Astrocyte (in vitro differentiated cells and primary cell): ENCODE measurements at regions not wholly inside any gene's neighbourhood (a gene's known extent, or its start where the extent isn't known, plus 50 kb on each side); places are given as distances from the start of the nearest gene placed in this dataset.

Experiments
- DNase-seq: peaks from one replicate; pipeline ENCODE4 v3.0.0-alpha.2; 2010; ENCODE audit warnings: low read depth
- FAIRE-seq: peaks from 2 replicates; lab custom pipeline; 2011; peaks lifted over from hg19 to GRCh38; lab: Jason Lieb, UNC
- H2AFZ ChIP-seq: 2 replicates; pipeline ENCODE4 v1.6.0; 2012; ENCODE audit warnings: low read depth, low read length, inconsistent platforms
- H3K27ac ChIP-seq: 2 replicates; pipeline ENCODE4 v1.5.1; 2011; ENCODE audit warnings: low read depth, low read length, inconsistent platforms
- H3K27me3 ChIP-seq: 2 replicates; pipeline ENCODE4 v1.6.0; 2011; ENCODE audit warnings: low read length, inconsistent platforms; ENCODE audit not compliant: insufficient read depth
- H3K36me3 ChIP-seq: 2 replicates; pipeline ENCODE4 v1.5.1; 2011; ENCODE audit warnings: low read length, inconsistent platforms; ENCODE audit not compliant: insufficient read depth
- H3K4me1 ChIP-seq: 2 replicates; pipeline ENCODE4 v1.5.1; 2011; ENCODE audit warnings: low read length, inconsistent platforms; ENCODE audit not compliant: insufficient read depth
- H3K4me2 ChIP-seq: 2 replicates; pipeline ENCODE4 v1.6.0; 2012; ENCODE audit warnings: low read length, inconsistent platforms
- H3K4me3 ChIP-seq: 2 replicates; pipeline ENCODE4 v1.5.1; 2011; ENCODE audit warnings: low read depth, mild to moderate bottlenecking, low read length, inconsistent platforms; ENCODE audit not compliant: insufficient read depth
- H3K79me2 ChIP-seq: 2 replicates; pipeline ENCODE4 v1.6.0; 2012; ENCODE audit warnings: mild to moderate bottlenecking, low read length, inconsistent platforms; ENCODE audit not compliant: insufficient read depth
- H3K9ac ChIP-seq: 2 replicates; pipeline ENCODE4 v1.6.0; 2012; ENCODE audit warnings: mild to moderate bottlenecking, low read length, inconsistent platforms
- H3K9me3 ChIP-seq: 2 replicates; pipeline ENCODE4 v1.5.1; 2012; ENCODE audit warnings: low read depth, mild to moderate bottlenecking, low read length, inconsistent platforms; ENCODE audit not compliant: insufficient read depth
- H4K20me1 ChIP-seq: 2 replicates; pipeline ENCODE4 v1.6.0; 2012; ENCODE audit warnings: low read length, inconsistent platforms; ENCODE audit not compliant: insufficient read depth
- H3K27ac Mint-ChIP-seq: one replicate; pipeline ENCODE4 v1.8.0; 2021; ENCODE audit warnings: mild to moderate bottlenecking, mixed read lengths; ENCODE audit not compliant: unreplicated experiment
- H3K27me3 Mint-ChIP-seq: one replicate; pipeline ENCODE4 v1.8.0; 2021; ENCODE audit warnings: low read depth, mixed read lengths; ENCODE audit not compliant: unreplicated experiment
- H3K36me3 Mint-ChIP-seq: one replicate; pipeline ENCODE4 v1.8.0; 2021; ENCODE audit warnings: low read depth, mixed read lengths; ENCODE audit not compliant: unreplicated experiment
- H3K4me1 Mint-ChIP-seq: one replicate; pipeline ENCODE4 v1.8.0; 2021; ENCODE audit warnings: low read depth, mixed read lengths; ENCODE audit not compliant: unreplicated experiment
- H3K4me3 Mint-ChIP-seq: one replicate; pipeline ENCODE4 v1.8.0; 2021; ENCODE audit warnings: mild to moderate bottlenecking, moderate library complexity, mixed read lengths; ENCODE audit not compliant: unreplicated experiment
- H3K9me3 Mint-ChIP-seq: one replicate; pipeline ENCODE4 v1.8.0; 2021; ENCODE audit warnings: mild to moderate bottlenecking, mixed read lengths; ENCODE audit not compliant: unreplicated experiment
- EZH2 ChIP-seq: IDR thresholded peaks from 2 replicates; pipeline ENCODE4 v1.6.1; 2012; ENCODE audit warnings: mild to moderate bottlenecking, low read length, inconsistent platforms; ENCODE audit not compliant: insufficient read depth
- TF ChIP-seq, protein P1 (sequence below): IDR thresholded peaks from 2 replicates; pipeline ENCODE4 v1.5.1; 2011; ENCODE audit warnings: low read depth, mild to moderate bottlenecking, inconsistent platforms, low read length, moderate library complexity; ENCODE audit not compliant: insufficient read depth

DNA sequence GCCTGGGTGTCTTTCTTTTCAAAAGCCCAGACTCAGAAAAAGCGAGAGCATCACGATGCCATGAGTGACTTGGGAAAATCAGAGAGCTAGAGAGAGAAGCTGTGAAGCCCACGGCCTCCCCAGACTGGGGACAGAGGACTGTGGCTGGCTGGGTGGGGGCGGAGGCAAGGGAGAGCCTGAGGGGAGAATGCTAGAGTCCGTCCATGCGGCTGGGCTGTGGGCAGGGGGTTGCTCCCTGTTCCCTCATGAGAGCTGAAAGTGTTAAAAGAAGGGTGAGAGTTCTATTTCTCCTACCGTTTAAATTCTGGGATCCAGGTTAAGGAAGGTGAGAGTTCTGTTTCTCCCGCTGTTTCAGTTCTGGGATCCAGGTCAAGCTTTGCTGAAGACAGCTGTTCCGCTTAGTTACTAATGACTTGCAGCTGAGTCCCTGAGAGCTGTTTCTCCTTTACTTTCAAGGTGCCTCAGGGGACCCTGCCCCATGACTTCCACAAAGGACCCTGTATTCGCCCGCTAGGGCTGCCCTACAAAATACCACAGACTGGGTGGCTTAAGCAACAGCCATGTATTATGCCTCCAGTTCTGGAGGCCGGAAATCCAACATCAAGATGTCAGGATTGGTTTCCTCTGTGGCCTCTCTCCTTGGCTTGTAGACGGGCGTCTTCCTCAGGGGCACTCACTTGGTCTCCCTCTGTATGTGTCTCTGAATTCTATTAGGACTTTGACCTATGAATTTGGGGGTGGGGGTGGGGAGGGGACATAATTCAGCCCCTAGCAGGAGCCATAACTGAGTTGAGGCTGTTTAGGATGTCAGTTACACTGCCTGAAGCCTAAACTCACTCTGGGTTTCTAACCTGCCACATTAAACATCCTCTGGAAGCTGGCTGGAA lies 127.0 kb downstream of the PXDC1 start:
- FAIRE-seq (no peak), DNase-seq (no peak)
- Histone ChIP-seq H3K9me3 (no peaks in the 10 kb centered on the region), H3K4me2 (no peak overlapping the region), H3K4me1 (peaks cover 3% of the 10 kb centered on the region), H3K4me3 (no peak overlapping the region), H2AFZ (no peak overlapping the region), H3K9ac (no peak overlapping the region), H3K27me3 (peaks cover 22% of the 10 kb centered on the region), H4K20me1 (no peaks in the 10 kb centered on the region), H3K79me2 (no peaks in the 10 kb centered on the region), H3K27ac (no peak overlapping the region), H3K36me3 (no peaks in the 10 kb centered on the region)
- no peak overlapping the region for H3K4me3 Mint-ChIP-seq
- no peak for TF ChIP-seq EZH2
- TF ChIP-seq, protein P1, sequence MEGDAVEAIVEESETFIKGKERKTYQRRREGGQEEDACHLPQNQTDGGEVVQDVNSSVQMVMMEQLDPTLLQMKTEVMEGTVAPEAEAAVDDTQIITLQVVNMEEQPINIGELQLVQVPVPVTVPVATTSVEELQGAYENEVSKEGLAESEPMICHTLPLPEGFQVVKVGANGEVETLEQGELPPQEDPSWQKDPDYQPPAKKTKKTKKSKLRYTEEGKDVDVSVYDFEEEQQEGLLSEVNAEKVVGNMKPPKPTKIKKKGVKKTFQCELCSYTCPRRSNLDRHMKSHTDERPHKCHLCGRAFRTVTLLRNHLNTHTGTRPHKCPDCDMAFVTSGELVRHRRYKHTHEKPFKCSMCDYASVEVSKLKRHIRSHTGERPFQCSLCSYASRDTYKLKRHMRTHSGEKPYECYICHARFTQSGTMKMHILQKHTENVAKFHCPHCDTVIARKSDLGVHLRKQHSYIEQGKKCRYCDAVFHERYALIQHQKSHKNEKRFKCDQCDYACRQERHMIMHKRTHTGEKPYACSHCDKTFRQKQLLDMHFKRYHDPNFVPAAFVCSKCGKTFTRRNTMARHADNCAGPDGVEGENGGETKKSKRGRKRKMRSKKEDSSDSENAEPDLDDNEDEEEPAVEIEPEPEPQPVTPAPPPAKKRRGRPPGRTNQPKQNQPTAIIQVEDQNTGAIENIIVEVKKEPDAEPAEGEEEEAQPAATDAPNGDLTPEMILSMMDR = no peak
- H3K36me3 Mint-ChIP-seq = no peaks in the 10 kb centered on the region
- H3K27ac Mint-ChIP-seq = no peak overlapping the region
- H3K4me1 Mint-ChIP-seq = no peaks in the 10 kb centered on the region
- H3K9me3 Mint-ChIP-seq = no peaks in the 10 kb centered on the region
- peaks cover 52% of the 10 kb centered on the region for H3K27me3 Mint-ChIP-seq

DNA sequence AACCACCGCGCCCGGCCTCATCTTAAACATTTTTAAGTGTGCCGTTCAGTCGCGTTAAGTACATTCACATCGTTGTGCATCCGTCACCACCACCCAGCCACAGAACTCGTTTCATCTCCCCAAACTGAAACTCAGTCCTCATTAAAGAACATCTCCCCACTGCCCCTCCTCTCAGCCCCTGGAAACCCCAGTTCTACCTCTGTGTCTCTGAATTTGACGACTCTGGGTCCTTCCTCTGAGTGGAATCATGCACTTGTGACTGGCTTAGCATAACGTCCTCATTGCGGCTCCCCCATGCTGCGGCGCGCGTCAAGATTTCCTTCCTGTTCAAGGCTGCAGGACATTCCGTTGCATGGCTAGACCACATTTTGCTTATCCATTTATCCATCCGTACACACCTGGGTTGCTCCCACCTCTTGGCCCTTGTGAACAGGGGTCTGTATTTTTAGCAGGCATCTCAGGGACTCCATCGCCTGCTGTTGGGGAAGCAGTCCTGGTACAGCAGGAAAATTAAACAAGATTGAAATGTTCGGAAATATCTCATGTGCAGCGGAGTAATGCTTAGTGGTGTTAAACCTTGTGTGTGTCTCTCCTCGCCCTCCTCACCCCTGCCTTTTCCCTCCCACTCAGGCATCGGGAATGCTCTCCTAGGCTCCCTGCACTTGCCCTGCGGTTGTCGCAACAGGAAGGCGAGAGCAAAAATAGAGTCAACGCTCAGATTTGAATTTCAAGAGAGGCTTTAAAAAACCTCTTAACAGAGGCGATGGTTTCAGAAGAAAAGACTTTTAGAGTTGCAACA lies 127.9 kb downstream of the PXDC1 start:
- Histone ChIP-seq H3K27ac (no peak overlapping the region), H3K9ac (no peak overlapping the region), H3K4me1 (peaks cover 3% of the 10 kb centered on the region), H3K79me2 (no peaks in the 10 kb centered on the region), H2AFZ (no peak overlapping the region), H4K20me1 (no peaks in the 10 kb centered on the region), H3K4me2 (no peak overlapping the region), H3K9me3 (no peaks in the 10 kb centered on the region), H3K36me3 (no peaks in the 10 kb centered on the region), H3K27me3 (peaks cover 20% of the 10 kb centered on the region), H3K4me3 (no peak overlapping the region)
- no peak overlapping the region for H3K27ac Mint-ChIP-seq
- H3K4me1 Mint-ChIP-seq = no peaks in the 10 kb centered on the region
- no peaks in the 10 kb centered on the region for H3K36me3 Mint-ChIP-seq
- H3K27me3 Mint-ChIP-seq = peaks cover 53% of the 10 kb centered on the region
- no peak for FAIRE-seq
- H3K9me3 Mint-ChIP-seq = no peaks in the 10 kb centered on the region
- H3K4me3 Mint-ChIP-seq = no peak overlapping the region
- DNase-seq = no peak
- no peak for TF ChIP-seq EZH2
- TF ChIP-seq, protein P1 = no peak
